HEK293 (cell line): ENCODE measurements at regions not wholly inside any gene's neighbourhood (a gene's known extent, or its start where the extent isn't known, plus 50 kb on each side); places are given as distances from the start of the nearest gene placed in this dataset.

Experiments
- RBAK ChIP-seq: fragments of 450-650 bp; formaldehyde crosslinking; IDR thresholded peaks from 2 replicates; pipeline ENCODE4 v1.5.1; 2016; ENCODE audit warnings: missing biosample characterization, missing genetic modification characterization
- YY1 ChIP-seq: fragments of 450-650 bp; formaldehyde crosslinking; IDR thresholded peaks from 2 replicates; pipeline ENCODE4 v1.5.1; 2018; ENCODE audit warnings: missing biosample characterization, missing genetic modification characterization
- ZNF174 ChIP-seq: fragments of 450-650 bp; formaldehyde crosslinking; IDR thresholded peaks from 2 replicates; pipeline ENCODE4 v1.5.0; 2017; ENCODE audit warnings: missing biosample characterization, mild to moderate bottlenecking, missing genetic modification characterization
- ZNF211 ChIP-seq: fragments of 450-650 bp; formaldehyde crosslinking; IDR thresholded peaks from 2 replicates; pipeline ENCODE4 v1.5.1; 2016; ENCODE audit warnings: low read depth, missing biosample characterization, missing genetic modification characterization
- ZNF473 ChIP-seq: fragments of 450-650 bp; formaldehyde crosslinking; IDR thresholded peaks from 2 replicates; pipeline ENCODE4 v1.5.1; 2017; ENCODE audit warnings: missing biosample characterization, missing genetic modification characterization
- ZNF792 ChIP-seq: fragments of 450-650 bp; formaldehyde crosslinking; IDR thresholded peaks from 2 replicates; pipeline ENCODE4 v1.5.1; 2016; ENCODE audit warnings: missing biosample characterization, missing genetic modification characterization
- TF ChIP-seq, protein P1 (sequence below): fragments of 450-650 bp; formaldehyde crosslinking; IDR thresholded peaks from 2 replicates; pipeline ENCODE4 v1.5.1; 2016; ENCODE audit warnings: missing biosample characterization, missing genetic modification characterization
- TF ChIP-seq, protein P2 (sequence below): fragments of 450-650 bp; formaldehyde crosslinking; IDR thresholded peaks from 2 replicates; pipeline ENCODE4 v1.5.1; 2016; ENCODE audit warnings: missing biosample characterization, missing genetic modification characterization

DNA sequence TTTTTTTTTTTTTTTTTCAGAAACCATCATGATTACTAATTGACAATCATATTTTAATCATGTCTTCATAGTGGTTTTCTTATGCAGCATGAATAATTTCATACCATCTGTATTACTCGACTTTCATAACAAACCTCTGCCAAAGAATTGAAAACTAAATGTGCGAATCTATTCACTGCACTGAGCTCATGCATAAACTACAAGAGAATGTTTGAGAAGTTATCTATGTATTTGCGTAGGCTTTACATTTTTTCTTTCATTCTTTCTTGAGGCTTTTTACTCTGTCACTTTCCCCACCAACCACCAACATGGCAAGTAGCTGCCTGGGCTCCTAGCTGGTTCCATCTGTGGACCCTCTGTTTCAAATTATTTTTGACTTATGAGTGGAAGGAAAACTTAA is 1761.0 kb downstream of the STIM2 start:
- TF ChIP-seq ZNF792 (tag by site-specific recombination) (no peak), ZNF174 (tag by site-specific recombination) (no peak), ZNF473 (tag by site-specific recombination) (no peak), RBAK (no peak), YY1 (tag by site-specific recombination) (no peak), ZNF211 (no peak)
- TF ChIP-seq, protein P1, sequence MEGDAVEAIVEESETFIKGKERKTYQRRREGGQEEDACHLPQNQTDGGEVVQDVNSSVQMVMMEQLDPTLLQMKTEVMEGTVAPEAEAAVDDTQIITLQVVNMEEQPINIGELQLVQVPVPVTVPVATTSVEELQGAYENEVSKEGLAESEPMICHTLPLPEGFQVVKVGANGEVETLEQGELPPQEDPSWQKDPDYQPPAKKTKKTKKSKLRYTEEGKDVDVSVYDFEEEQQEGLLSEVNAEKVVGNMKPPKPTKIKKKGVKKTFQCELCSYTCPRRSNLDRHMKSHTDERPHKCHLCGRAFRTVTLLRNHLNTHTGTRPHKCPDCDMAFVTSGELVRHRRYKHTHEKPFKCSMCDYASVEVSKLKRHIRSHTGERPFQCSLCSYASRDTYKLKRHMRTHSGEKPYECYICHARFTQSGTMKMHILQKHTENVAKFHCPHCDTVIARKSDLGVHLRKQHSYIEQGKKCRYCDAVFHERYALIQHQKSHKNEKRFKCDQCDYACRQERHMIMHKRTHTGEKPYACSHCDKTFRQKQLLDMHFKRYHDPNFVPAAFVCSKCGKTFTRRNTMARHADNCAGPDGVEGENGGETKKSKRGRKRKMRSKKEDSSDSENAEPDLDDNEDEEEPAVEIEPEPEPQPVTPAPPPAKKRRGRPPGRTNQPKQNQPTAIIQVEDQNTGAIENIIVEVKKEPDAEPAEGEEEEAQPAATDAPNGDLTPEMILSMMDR (tag by site-specific recombination), result no peak
- TF ChIP-seq, protein P2, sequence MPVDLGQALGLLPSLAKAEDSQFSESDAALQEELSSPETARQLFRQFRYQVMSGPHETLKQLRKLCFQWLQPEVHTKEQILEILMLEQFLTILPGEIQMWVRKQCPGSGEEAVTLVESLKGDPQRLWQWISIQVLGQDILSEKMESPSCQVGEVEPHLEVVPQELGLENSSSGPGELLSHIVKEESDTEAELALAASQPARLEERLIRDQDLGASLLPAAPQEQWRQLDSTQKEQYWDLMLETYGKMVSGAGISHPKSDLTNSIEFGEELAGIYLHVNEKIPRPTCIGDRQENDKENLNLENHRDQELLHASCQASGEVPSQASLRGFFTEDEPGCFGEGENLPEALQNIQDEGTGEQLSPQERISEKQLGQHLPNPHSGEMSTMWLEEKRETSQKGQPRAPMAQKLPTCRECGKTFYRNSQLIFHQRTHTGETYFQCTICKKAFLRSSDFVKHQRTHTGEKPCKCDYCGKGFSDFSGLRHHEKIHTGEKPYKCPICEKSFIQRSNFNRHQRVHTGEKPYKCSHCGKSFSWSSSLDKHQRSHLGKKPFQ, result no peak
